A549 (cell line): ENCODE measurements at regions not wholly inside any gene's neighbourhood (a gene's known extent, or its start where the extent isn't known, plus 50 kb on each side); places are given as distances from the start of the nearest gene placed in this dataset.

Experiments used
- ATAC-seq, 2 experiments: fragments of 200-7000 bp in 1 of 2; fragments of >200 bp in 1 of 2; cut with Nextera tagmentation in 1 of 2; cut with Tn5 transposase in 1 of 2; 3 replicates each; pipeline versions ENCODE4 v1.8.0 to v1.9.1; 2018 to 2020; ENCODE audit warnings: mild to moderate bottlenecking in 1 of 2, moderate library complexity in 1 of 2
- CTCF ChIA-PET: fragments of 300-600 bp; sonication (Branson Sonifier 250); formaldehyde crosslinking; extraction: SDS; loops from one replicate; lab custom pipeline; 2021; ENCODE audit warnings: antibody characterized with exemption, inconsistent platforms; lab: Yijun Ruan, JAX
- POLR2A ChIA-PET: fragments of 350-600 bp; formaldehyde crosslinking; extraction: SDS; loops from one replicate; lab custom pipeline; 2021; ENCODE audit warnings: antibody characterized with exemption, inconsistent platforms; lab: Yijun Ruan, JAX
- DNase-seq, 2 experiments: peaks; one replicate each; pipeline versions ENCODE4 v3.0.0 to v3.0.0-alpha.2; 2011 to 2016; ENCODE audit warnings: low read depth in 1 of 2, low spot score in 1 of 2
- FAIRE-seq: peaks from 2 replicates; lab custom pipeline; 2011; peaks lifted over from hg19 to GRCh38; lab: Jason Lieb, UNC
- H3K27ac ChIP-seq, 2 experiments: fragments of >200 bp; sonication (Bioruptor Twin); formaldehyde crosslinking; 3 replicates each; pipeline ENCODE4 v1.5.1; 2016 to 2017
- H3K4me1 ChIP-seq: fragments of >200 bp; sonication (Bioruptor Twin); formaldehyde crosslinking; 3 replicates; pipeline ENCODE4 v1.6.1; 2016
- H3K4me2 ChIP-seq: fragments of >200 bp; sonication (Bioruptor Twin); formaldehyde crosslinking; 3 replicates; pipeline ENCODE4 v1.6.1; 2016
- H3K4me3 ChIP-seq: fragments of >200 bp; sonication (Bioruptor Twin); formaldehyde crosslinking; 3 replicates; pipeline ENCODE4 v1.5.1; 2016
- H3K9me3 ChIP-seq: fragments of >200 bp; sonication (Bioruptor Twin); formaldehyde crosslinking; 3 replicates; pipeline ENCODE4 v1.6.1; 2016
- BCL3 ChIP-seq: fragments of >200 bp; sonication (Bioruptor Twin); formaldehyde crosslinking; IDR thresholded peaks from 3 replicates; pipeline ENCODE4 v1.6.1; 2016
- BHLHE40 ChIP-seq: IDR thresholded peaks from 2 replicates; pipeline ENCODE4 v1.6.1; 2012; ENCODE audit warnings: low read depth, low read length, inconsistent platforms
- CHD2 ChIP-seq: fragments of 150-350 bp; IDR thresholded peaks from 2 replicates; pipeline ENCODE4 v1.6.1; 2014; ENCODE audit warnings: low read length; ENCODE audit not compliant: partially characterized antibody
- CHD4 ChIP-seq: fragments of 200-600 bp; sonication (generic); IDR thresholded peaks from 2 replicates; pipeline ENCODE4 v1.6.1; 2016; ENCODE audit warnings: antibody characterized with exemption, mild to moderate bottlenecking, borderline replicate concordance
- CTCF ChIP-seq: fragments of >200 bp; sonication (Bioruptor Twin); formaldehyde crosslinking; IDR thresholded peaks from 3 replicates; pipeline ENCODE4 v1.5.1; 2016
- EHF ChIP-seq: fragments of 250-450 bp; sonication (Bioruptor Pico); IDR thresholded peaks from 2 replicates; pipeline ENCODE4 v1.5.0; 2020; ENCODE audit warnings: mild to moderate bottlenecking
- EHMT2 ChIP-seq: fragments of 200-600 bp; sonication (generic); IDR thresholded peaks from 2 replicates; pipeline ENCODE4 v1.6.1; 2016; ENCODE audit warnings: antibody characterized with exemption, low read depth, mild to moderate bottlenecking, moderate library complexity
- FOSB ChIP-seq: fragments of 250-450 bp; sonication (Bioruptor Pico); IDR thresholded peaks from 2 replicates; pipeline ENCODE4 v1.5.0; 2020; ENCODE audit warnings: mild to moderate bottlenecking, moderate library complexity
- FOSL2 ChIP-seq, 2 experiments: fragments of 450-650 bp in 1 of 2; fragments of >200 bp in 1 of 2; sonication (Bioruptor Twin) in 1 of 2; formaldehyde crosslinking; IDR thresholded peaks; 2 replicates each; pipeline versions ENCODE4 v1.5.0 to v1.6.1; 2016 to 2020; ENCODE audit warnings: mild to moderate bottlenecking in 1 of 2, moderate library complexity in 1 of 2
- HDAC2 ChIP-seq: fragments of 200-600 bp; sonication (generic); IDR thresholded peaks from 2 replicates; pipeline ENCODE4 v1.6.1; 2016
- HOXA7 ChIP-seq: fragments of 250-450 bp; sonication (Bioruptor Pico); IDR thresholded peaks from 2 replicates; pipeline ENCODE4 v1.5.0; 2020; ENCODE audit warnings: mild to moderate bottlenecking, moderate library complexity
- MAFK ChIP-seq: fragments of 450-650 bp; IDR thresholded peaks from 2 replicates; pipeline ENCODE4 v1.6.1; 2014; ENCODE audit not compliant: partially characterized antibody
- MAX ChIP-seq: IDR thresholded peaks from 2 replicates; pipeline ENCODE4 v1.6.1; 2012
- NR3C1 ChIP-seq: fragments of >200 bp; sonication (Bioruptor Twin); formaldehyde crosslinking; IDR thresholded peaks from 3 replicates; pipeline ENCODE4 v1.6.1; 2017
- PBX3 ChIP-seq: IDR thresholded peaks from 2 replicates; pipeline ENCODE4 v1.6.1; 2012
- POLR2AphosphoS2 ChIP-seq: conservative IDR thresholded peaks from 2 replicates; pipeline ENCODE4 v1.6.1; 2012; ENCODE audit warnings: low read length, improper control_type of control experiment, inconsistent platforms
- RARB ChIP-seq: fragments of 250-450 bp; sonication (Bioruptor Pico); IDR thresholded peaks from 2 replicates; pipeline ENCODE4 v1.8.0; 2021; ENCODE audit warnings: mild to moderate bottlenecking, moderate library complexity
- RFX5 ChIP-seq: fragments of 450-650 bp; IDR thresholded peaks from 2 replicates; pipeline ENCODE4 v1.7.1; 2014; ENCODE audit warnings: antibody characterized with exemption, mild to moderate bottlenecking, moderate library complexity
- SMC3 ChIP-seq: fragments of >200 bp; sonication (Bioruptor Twin); formaldehyde crosslinking; IDR thresholded peaks from 3 replicates; pipeline ENCODE4 v1.6.1; 2018; ENCODE audit warnings: inconsistent platforms
- TFCP2L1 ChIP-seq: fragments of 250-450 bp; sonication (Bioruptor Pico); IDR thresholded peaks from 2 replicates; pipeline ENCODE4 v1.5.0; 2021; ENCODE audit warnings: mild to moderate bottlenecking
- TP53 ChIP-seq: fragments of 250-450 bp; sonication (Bioruptor Pico); IDR thresholded peaks from 2 replicates; pipeline ENCODE4 v1.5.0; 2021; ENCODE audit warnings: mild to moderate bottlenecking, moderate library complexity
- ZNF302 ChIP-seq: fragments of 250-450 bp; sonication (Bioruptor Pico); IDR thresholded peaks from 2 replicates; pipeline ENCODE4 v1.9.0; 2021; ENCODE audit warnings: inconsistent platforms, mild to moderate bottlenecking, moderate library complexity
- ZSCAN20 ChIP-seq: fragments of 250-450 bp; sonication (Bioruptor Pico); IDR thresholded peaks from 2 replicates; pipeline ENCODE4 v1.8.0; 2022; ENCODE audit warnings: mild to moderate bottlenecking, moderate library complexity
- WGBS: methylation state at CpG from one replicate; pipeline ENCODE4 v1.1.6; 2017; ENCODE audit errors: missing lambda C conversion rate; 5-methylcytosine and 5-hydroxymethylcytosine counted together
- TF ChIP-seq, protein P1 (sequence below): fragments of 450-650 bp; IDR thresholded peaks from 2 replicates; pipeline ENCODE4 v1.6.1; 2014; ENCODE audit warnings: antibody characterized with exemption

DNA sequence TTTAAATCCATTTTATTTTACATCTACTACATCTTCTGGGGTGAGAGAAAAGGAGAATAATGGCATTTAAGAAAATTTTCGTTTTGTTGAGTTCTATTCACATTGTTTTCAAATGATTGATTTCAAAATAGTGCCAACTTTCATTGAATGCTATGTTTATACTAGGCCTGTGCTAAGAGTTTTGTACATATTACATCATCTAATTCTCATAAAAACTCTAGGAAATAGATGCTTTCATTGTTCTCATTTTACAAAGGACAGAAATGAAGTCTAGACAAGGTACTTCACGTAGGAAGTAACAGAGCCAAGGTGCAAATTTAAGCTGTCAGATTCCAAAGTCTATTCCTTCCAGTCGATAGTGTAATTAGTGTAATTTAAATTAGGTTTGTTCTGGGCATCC is 402.8 kb upstream of the UBE2E3 start:
- no peak overlapping the region for H3K4me3 ChIP-seq
- WGBS: 29% methylated on average over 3 of the region's 3 CpGs
- no peak overlapping the region for H3K27ac ChIP-seq
- CTCF ChIA-PET: no interaction called here
- DNase-seq (no peak), ATAC-seq (no peak), FAIRE-seq (no peak)
- no peaks in the 10 kb centered on the region for H3K9me3 ChIP-seq
- TF ChIP-seq, protein P1, sequence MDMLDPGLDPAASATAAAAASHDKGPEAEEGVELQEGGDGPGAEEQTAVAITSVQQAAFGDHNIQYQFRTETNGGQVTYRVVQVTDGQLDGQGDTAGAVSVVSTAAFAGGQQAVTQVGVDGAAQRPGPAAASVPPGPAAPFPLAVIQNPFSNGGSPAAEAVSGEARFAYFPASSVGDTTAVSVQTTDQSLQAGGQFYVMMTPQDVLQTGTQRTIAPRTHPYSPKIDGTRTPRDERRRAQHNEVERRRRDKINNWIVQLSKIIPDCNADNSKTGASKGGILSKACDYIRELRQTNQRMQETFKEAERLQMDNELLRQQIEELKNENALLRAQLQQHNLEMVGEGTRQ: no peak
- TF ChIP-seq EHMT2 (no peak), ZSCAN20 (CRISPR knock-in tag) (no peak), POLR2AphosphoS2 (no peak)
- H3K4me1 ChIP-seq: peaks cover 7% of the 10 kb centered on the region; the same call in 1 of the 3 replicates
- no peak overlapping the region; the same call in 2 of the 3 replicates for H3K4me2 ChIP-seq
- POLR2A ChIA-PET: no interaction called here

GRCh38 chr2:180573951-180574350 is 406.5 kb upstream of the UBE2E3 start:
- Histone ChIP-seq H3K4me1 (peaks cover 7% of the 10 kb centered on the region; the same call in 1 of the 3 replicates), H3K9me3 (no peaks in the 10 kb centered on the region), H3K4me3 (no peak overlapping the region), H3K27ac (no peak overlapping the region), H3K4me2 (peak overlapping the region; percentile 13; the same call in 1 of the 3 replicates)
- DNase-seq (peak in 1 of 2 experiments; percentile 30), FAIRE-seq (no peak), ATAC-seq (no peak; a peak in 1 of 6 replicates)
- CTCF ChIA-PET: no interaction called here
- POLR2A ChIA-PET: no interaction called here
- 17% methylated on average over 3 of the region's 3 CpGs for WGBS
- TF ChIP-seq FOSL2 (IDR thresholded peaks at IDR 0.05) (no peak), FOSL2 (CRISPR knock-in tag; IDR thresholded peaks at IDR 0.05) (peak; percentile 33; the same call in 1 of the 2 replicates), SMC3 (no peak)

GRCh38 chr2:180572346-180572745 is 408.1 kb upstream of the UBE2E3 start:
- Histone ChIP-seq H3K4me1 (peaks cover 7% of the 10 kb centered on the region; the same call in 1 of the 3 replicates), H3K4me2 (no peak overlapping the region), H3K4me3 (no peak overlapping the region), H3K9me3 (no peaks in the 10 kb centered on the region)
- ChIA-PET CTCF (no interaction called here), POLR2A (no interaction called here)
- FAIRE-seq: no peak
- no peak for ATAC-seq
- TF ChIP-seq EHF (no peak), TP53 (CRISPR knock-in tag) (no peak), RFX5 (no peak), CHD4 (no peak), SMC3 (no peak), BHLHE40 (no peak), HDAC2 (no peak), HOXA7 (CRISPR knock-in tag) (no peak), PBX3 (no peak), FOSB (CRISPR knock-in tag) (no peak), TFCP2L1 (CRISPR knock-in tag) (no peak), MAFK (no peak), NR3C1 (no peak), CTCF (no peak)
- TF ChIP-seq, all 56 proteins: peak for 0
- DNase-seq: no peak
- no peak overlapping the region for H3K27ac ChIP-seq

DNA sequence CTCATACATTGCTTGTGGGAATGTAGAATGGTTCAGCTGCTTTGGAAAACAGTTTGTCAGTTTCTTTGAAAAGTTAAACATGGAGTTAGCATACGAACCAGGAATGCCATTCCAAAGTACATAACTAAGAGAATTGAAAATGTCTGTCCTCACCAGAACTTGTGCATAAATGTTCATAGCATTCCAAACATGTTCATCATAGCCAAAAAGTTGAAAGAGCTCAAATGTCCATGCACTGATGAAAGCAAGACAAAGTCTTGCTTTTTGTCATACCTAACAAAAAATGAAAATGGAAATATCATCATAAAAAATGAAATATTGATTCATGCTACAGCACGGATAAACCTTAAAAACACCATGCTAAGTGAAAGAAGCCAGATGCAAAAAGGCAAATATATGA is 408.8 kb upstream of the UBE2E3 start:
- ChIA-PET CTCF (no interaction called here), POLR2A (no interaction called here)
- Histone ChIP-seq H3K9me3 (no peaks in the 10 kb centered on the region), H3K27ac (no peak overlapping the region), H3K4me3 (no peak overlapping the region), H3K4me1 (peaks cover 7% of the 10 kb centered on the region; the same call in 1 of the 3 replicates), H3K4me2 (no peak overlapping the region)
- WGBS: 31% methylated on average over 2 of the region's 2 CpGs
- FAIRE-seq: no peak
- TF ChIP-seq TFCP2L1 (CRISPR knock-in tag) (no peak), CHD2 (no peak), MAX (no peak), ZNF302 (no peak), RARB (CRISPR knock-in tag) (no peak), BCL3 (no peak), HDAC2 (no peak)
- TF ChIP-seq, protein P1: no peak
- DNase-seq: no peak
- ATAC-seq: no peak
